ENCODE measurements at regions not wholly inside any gene's neighbourhood (a gene's known extent, or its start where the extent isn't known, plus 50 kb on each side); places are given as distances from the start of the nearest gene placed in this dataset.
"Not testable (repeated sequence)": the region's sequence is repeated elsewhere in the genome, so short reads cannot be mapped to it uniquely, and the experiment has no call there.

GRCh38 chr14:101675835-101676234, 85.7 kb upstream of the PPP2R5C start:
- H3K9me3 ChIP-seq (ENCODE audit: control insufficient read depth in 2 of 2, low read length in 2 of 2); H3K4me1 ChIP-seq (ENCODE audit: control insufficient read depth, insufficient read depth, low read length); H3K4me3 ChIP-seq (ENCODE audit: low read length in 2 of 2); H3K9ac ChIP-seq (ENCODE audit: low read length in 2 of 2); H3K27ac ChIP-seq (ENCODE audit: low read length); H3K36me3 ChIP-seq (ENCODE audit: control insufficient read depth in 2 of 2, insufficient read depth in 2 of 2, low read length in 2 of 2); H3K27me3 ChIP-seq (ENCODE audit: control insufficient read depth in 1 of 2, insufficient read depth in 2 of 2, low read length in 2 of 2): not testable (repeated sequence)

GRCh38 chr14:101677912-101678327, 83.6 kb upstream of the PPP2R5C start:
- not testable (repeated sequence) for H3K27me3 ChIP-seq (ENCODE audit: control insufficient read depth in 1 of 2, insufficient read depth in 2 of 2, low read length in 2 of 2); H3K9me3 ChIP-seq (ENCODE audit: control insufficient read depth in 2 of 2, low read length in 2 of 2); H3K27ac ChIP-seq (ENCODE audit: low read length); H3K9ac ChIP-seq (ENCODE audit: low read length in 2 of 2); H3K36me3 ChIP-seq (ENCODE audit: control insufficient read depth in 2 of 2, insufficient read depth in 2 of 2, low read length in 2 of 2); H3K4me3 ChIP-seq (ENCODE audit: low read length in 2 of 2); H3K4me1 ChIP-seq (ENCODE audit: control insufficient read depth, insufficient read depth, low read length)

- H3K27ac ChIP-seq (ENCODE audit: low read length) = no peak overlapping the region
- no peaks in the 10 kb centered on the region for H3K36me3 ChIP-seq (ENCODE audit: control insufficient read depth in 2 of 2, insufficient read depth in 2 of 2, low read length in 2 of 2)
- H3K4me3 ChIP-seq (ENCODE audit: low read length in 2 of 2) = no peak overlapping the region
- H3K9me3 ChIP-seq (ENCODE audit: control insufficient read depth in 2 of 2, low read length in 2 of 2) = no peaks in the 10 kb centered on the region
- peaks cover 2 to 6% of the 10 kb centered on the region in 2 donors for H3K27me3 ChIP-seq (ENCODE audit: control insufficient read depth in 1 of 2, insufficient read depth in 2 of 2, low read length in 2 of 2)
- no peak overlapping the region for H3K9ac ChIP-seq (ENCODE audit: low read length in 2 of 2)
- H3K4me1 ChIP-seq (ENCODE audit: control insufficient read depth, insufficient read depth, low read length) = no peaks in the 10 kb centered on the region
Measured at GRCh38 chr14:101681795-101682194, 79.7 kb upstream of the PPP2R5C start.

- no peaks in the 10 kb centered on the region for H3K9me3 ChIP-seq (ENCODE audit: control insufficient read depth in 2 of 2, low read length in 2 of 2)
Measured at GRCh38 chr14:101683365-101683764, 78.1 kb upstream of the PPP2R5C start.

GRCh38 chr14:101687756-101688546, 73.6 kb upstream of the PPP2R5C start:
- H3K9me3 ChIP-seq (ENCODE audit: control insufficient read depth in 2 of 2, low read length in 2 of 2) = no peaks in the 10 kb centered on the region
- H3K4me1 ChIP-seq (ENCODE audit: control insufficient read depth, insufficient read depth, low read length) = no peaks in the 10 kb centered on the region
- H3K36me3 ChIP-seq (ENCODE audit: control insufficient read depth in 2 of 2, insufficient read depth in 2 of 2, low read length in 2 of 2) = no peaks in the 10 kb centered on the region
- H3K27me3 ChIP-seq (ENCODE audit: control insufficient read depth in 1 of 2, insufficient read depth in 2 of 2, low read length in 2 of 2) = peaks cover 0 to 7% of the 10 kb centered on the region in 2 donors
- H3K27ac ChIP-seq (ENCODE audit: low read length) = no peak overlapping the region
- no peak overlapping the region for H3K9ac ChIP-seq (ENCODE audit: low read length in 2 of 2)
- no peak overlapping the region for H3K4me3 ChIP-seq (ENCODE audit: low read length in 2 of 2)

More at GRCh38 chr14:101683365-101683764, 78.1 kb upstream of the PPP2R5C start:
- Histone ChIP-seq H3K27me3 (ENCODE audit: control insufficient read depth in 1 of 2, insufficient read depth in 2 of 2, low read length in 2 of 2) (peaks cover 2 to 6% of the 10 kb centered on the region in 2 donors), H3K9ac (ENCODE audit: low read length in 2 of 2) (no peak overlapping the region), H3K36me3 (ENCODE audit: control insufficient read depth in 2 of 2, insufficient read depth in 2 of 2, low read length in 2 of 2) (no peaks in the 10 kb centered on the region), H3K4me3 (ENCODE audit: low read length in 2 of 2) (no peak overlapping the region), H3K27ac (ENCODE audit: low read length) (no peak overlapping the region), H3K4me1 (ENCODE audit: control insufficient read depth, insufficient read depth, low read length) (no peaks in the 10 kb centered on the region)

GRCh38 chr14:101689039-101689501, 72.4 kb upstream of the PPP2R5C start:
- Histone ChIP-seq H3K27ac (ENCODE audit: low read length) (no peak overlapping the region), H3K27me3 (ENCODE audit: control insufficient read depth in 1 of 2, insufficient read depth in 2 of 2, low read length in 2 of 2) (peaks cover 0 to 4% of the 10 kb centered on the region in 2 donors), H3K9ac (ENCODE audit: low read length in 2 of 2) (no peak overlapping the region), H3K4me1 (ENCODE audit: control insufficient read depth, insufficient read depth, low read length) (no peaks in the 10 kb centered on the region), H3K4me3 (ENCODE audit: low read length in 2 of 2) (no peak overlapping the region), H3K36me3 (ENCODE audit: control insufficient read depth in 2 of 2, insufficient read depth in 2 of 2, low read length in 2 of 2) (no peaks in the 10 kb centered on the region), H3K9me3 (ENCODE audit: control insufficient read depth in 2 of 2, low read length in 2 of 2) (no peaks in the 10 kb centered on the region)

GRCh38 chr14:101689966-101690365, 71.5 kb upstream of the PPP2R5C start:
- H3K27me3 ChIP-seq (ENCODE audit: control insufficient read depth in 1 of 2, insufficient read depth in 2 of 2, low read length in 2 of 2); H3K4me1 ChIP-seq (ENCODE audit: control insufficient read depth, insufficient read depth, low read length); H3K4me3 ChIP-seq (ENCODE audit: low read length in 2 of 2); H3K9ac ChIP-seq (ENCODE audit: low read length in 2 of 2); H3K36me3 ChIP-seq (ENCODE audit: control insufficient read depth in 2 of 2, insufficient read depth in 2 of 2, low read length in 2 of 2); H3K9me3 ChIP-seq (ENCODE audit: control insufficient read depth in 2 of 2, low read length in 2 of 2); H3K27ac ChIP-seq (ENCODE audit: low read length): not testable (repeated sequence)

GRCh38 chr14:101695659-101696058, 65.8 kb upstream of the PPP2R5C start:
- Histone ChIP-seq H3K27me3 (ENCODE audit: control insufficient read depth in 1 of 2, insufficient read depth in 2 of 2, low read length in 2 of 2) (peaks cover 0 to 2% of the 10 kb centered on the region in 2 donors), H3K4me1 (ENCODE audit: control insufficient read depth, insufficient read depth, low read length) (no peaks in the 10 kb centered on the region), H3K36me3 (ENCODE audit: control insufficient read depth in 2 of 2, insufficient read depth in 2 of 2, low read length in 2 of 2) (no peaks in the 10 kb centered on the region), H3K9me3 (ENCODE audit: control insufficient read depth in 2 of 2, low read length in 2 of 2) (no peaks in the 10 kb centered on the region), H3K27ac (ENCODE audit: low read length) (no peak overlapping the region), H3K4me3 (ENCODE audit: low read length in 2 of 2) (no peak overlapping the region), H3K9ac (ENCODE audit: low read length in 2 of 2) (no peak overlapping the region)

- H3K36me3 ChIP-seq (ENCODE audit: control insufficient read depth in 2 of 2, insufficient read depth in 2 of 2, low read length in 2 of 2) = no peaks in the 10 kb centered on the region
- no peak overlapping the region for H3K9ac ChIP-seq (ENCODE audit: low read length in 2 of 2)
- H3K27ac ChIP-seq (ENCODE audit: low read length) = no peak overlapping the region
- peaks cover 12 to 16% of the 10 kb centered on the region in 2 donors for H3K27me3 ChIP-seq (ENCODE audit: control insufficient read depth in 1 of 2, insufficient read depth in 2 of 2, low read length in 2 of 2)
- no peaks in the 10 kb centered on the region for H3K9me3 ChIP-seq (ENCODE audit: control insufficient read depth in 2 of 2, low read length in 2 of 2)
- no peak overlapping the region for H3K4me3 ChIP-seq (ENCODE audit: low read length in 2 of 2)
- peaks cover 17% of the 10 kb centered on the region for H3K4me1 ChIP-seq (ENCODE audit: control insufficient read depth, insufficient read depth, low read length)
Measured at GRCh38 chr14:101704140-101704539, 57.4 kb upstream of the PPP2R5C start.

GRCh38 chr14:101705733-101706508, 55.6 kb upstream of the PPP2R5C start:
- Histone ChIP-seq H3K36me3 (ENCODE audit: control insufficient read depth in 2 of 2, insufficient read depth in 2 of 2, low read length in 2 of 2) (no peaks in the 10 kb centered on the region), H3K4me1 (ENCODE audit: control insufficient read depth, insufficient read depth, low read length) (peaks cover 17% of the 10 kb centered on the region), H3K9me3 (ENCODE audit: control insufficient read depth in 2 of 2, low read length in 2 of 2) (no peaks in the 10 kb centered on the region), H3K27me3 (ENCODE audit: control insufficient read depth in 1 of 2, insufficient read depth in 2 of 2, low read length in 2 of 2) (peaks cover 12 to 16% of the 10 kb centered on the region in 2 donors), H3K9ac (ENCODE audit: low read length in 2 of 2) (peak overlapping the region in 1 of 2 donors; percentile 9), H3K27ac (ENCODE audit: low read length) (no peak overlapping the region), H3K4me3 (ENCODE audit: low read length in 2 of 2) (peak overlapping the region in 1 of 2 donors; percentile 40)

All from stomach smooth muscle (tissue), 2 donors.